Glutamatergic neuron (in vitro differentiated cells): ENCODE measurements at regions not wholly inside any gene's neighbourhood (a gene's known extent, or its start where the extent isn't known, plus 50 kb on each side); places are given as distances from the start of the nearest gene placed in this dataset.

ENCODE experiments used
- DNase-seq: peaks from one replicate; pipeline ENCODE4 v3.0.0; 2022
- H3K27ac Mint-ChIP-seq: one replicate; pipeline ENCODE4 v1.8.0; 2020; ENCODE audit warnings: mild to moderate bottlenecking, mixed read lengths, inconsistent platforms; ENCODE audit not compliant: unreplicated experiment
- H3K27me3 Mint-ChIP-seq: one replicate; pipeline ENCODE4 v1.8.0; 2020; ENCODE audit warnings: mild to moderate bottlenecking, moderate library complexity, mixed read lengths, inconsistent platforms; ENCODE audit not compliant: unreplicated experiment
- H3K36me3 Mint-ChIP-seq: one replicate; pipeline ENCODE4 v1.8.0; 2020; ENCODE audit warnings: mild to moderate bottlenecking, mixed read lengths, inconsistent platforms; ENCODE audit not compliant: unreplicated experiment
- H3K4me1 Mint-ChIP-seq: one replicate; pipeline ENCODE4 v1.8.0; 2020; ENCODE audit warnings: mild to moderate bottlenecking, low read depth, mixed read lengths, inconsistent platforms; ENCODE audit not compliant: unreplicated experiment
- H3K4me3 Mint-ChIP-seq: one replicate; pipeline ENCODE4 v1.8.0; 2020; ENCODE audit warnings: mild to moderate bottlenecking, mixed read lengths, inconsistent platforms; ENCODE audit not compliant: unreplicated experiment
- H3K9me3 Mint-ChIP-seq: one replicate; pipeline ENCODE4 v1.8.0; 2020; ENCODE audit warnings: mild to moderate bottlenecking, moderate library complexity, mixed read lengths, inconsistent platforms; ENCODE audit not compliant: unreplicated experiment
- TF ChIP-seq, protein P1 (sequence below): fragments of 200-600 bp; sonication (generic); IDR thresholded peaks from one replicate; pipeline ENCODE4 v1.5.0; 2021; ENCODE audit not compliant: partially characterized antibody, unreplicated experiment

- TF ChIP-seq, protein P1, sequence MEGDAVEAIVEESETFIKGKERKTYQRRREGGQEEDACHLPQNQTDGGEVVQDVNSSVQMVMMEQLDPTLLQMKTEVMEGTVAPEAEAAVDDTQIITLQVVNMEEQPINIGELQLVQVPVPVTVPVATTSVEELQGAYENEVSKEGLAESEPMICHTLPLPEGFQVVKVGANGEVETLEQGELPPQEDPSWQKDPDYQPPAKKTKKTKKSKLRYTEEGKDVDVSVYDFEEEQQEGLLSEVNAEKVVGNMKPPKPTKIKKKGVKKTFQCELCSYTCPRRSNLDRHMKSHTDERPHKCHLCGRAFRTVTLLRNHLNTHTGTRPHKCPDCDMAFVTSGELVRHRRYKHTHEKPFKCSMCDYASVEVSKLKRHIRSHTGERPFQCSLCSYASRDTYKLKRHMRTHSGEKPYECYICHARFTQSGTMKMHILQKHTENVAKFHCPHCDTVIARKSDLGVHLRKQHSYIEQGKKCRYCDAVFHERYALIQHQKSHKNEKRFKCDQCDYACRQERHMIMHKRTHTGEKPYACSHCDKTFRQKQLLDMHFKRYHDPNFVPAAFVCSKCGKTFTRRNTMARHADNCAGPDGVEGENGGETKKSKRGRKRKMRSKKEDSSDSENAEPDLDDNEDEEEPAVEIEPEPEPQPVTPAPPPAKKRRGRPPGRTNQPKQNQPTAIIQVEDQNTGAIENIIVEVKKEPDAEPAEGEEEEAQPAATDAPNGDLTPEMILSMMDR: no peak
- Mint-ChIP-seq H3K4me3 (no peak overlapping the region), H3K9me3 (peaks cover 5% of the 10 kb centered on the region)
Measured at GRCh38 chr17:65409381-65409780, 152.1 kb downstream of the AXIN2 start.

DNA sequence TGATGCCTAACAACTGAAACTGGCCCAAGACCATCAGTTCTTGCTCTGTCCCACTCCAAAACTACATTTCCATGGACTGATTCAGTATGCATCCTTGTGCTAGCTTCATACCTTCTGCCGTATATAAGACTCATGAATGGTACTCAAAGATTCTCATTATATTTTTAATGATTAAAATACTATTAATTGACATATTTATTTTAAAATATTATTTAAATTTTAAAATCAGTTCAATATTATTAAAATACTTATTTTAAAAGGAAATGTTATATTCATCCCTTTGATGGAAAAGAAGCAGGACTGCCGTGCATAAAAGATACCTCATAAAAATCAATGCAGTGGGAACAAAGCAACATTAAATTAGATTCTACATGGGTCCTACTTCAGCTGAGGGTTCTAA is 153.4 kb downstream of the AXIN2 start:
- Mint-ChIP-seq H3K27ac (no peak overlapping the region), H3K4me3 (no peak overlapping the region), H3K4me1 (peaks cover 5% of the 10 kb centered on the region), H3K36me3 (peaks cover 19% of the 10 kb centered on the region), H3K27me3 (no peaks in the 10 kb centered on the region), H3K9me3 (peaks cover 5% of the 10 kb centered on the region)
- DNase-seq: no peak
- TF ChIP-seq, protein P1: no peak

More at GRCh38 chr17:65409381-65409780, 152.1 kb downstream of the AXIN2 start:
- H3K36me3 Mint-ChIP-seq: peaks cover 19% of the 10 kb centered on the region
- H3K4me1 Mint-ChIP-seq: no peaks in the 10 kb centered on the region
- DNase-seq: no peak
- no peaks in the 10 kb centered on the region for H3K27me3 Mint-ChIP-seq
- H3K27ac Mint-ChIP-seq: no peak overlapping the region

GRCh38 chr17:65407017-65407416 is 154.4 kb downstream of the AXIN2 start:
- no peaks in the 10 kb centered on the region for H3K27me3 Mint-ChIP-seq
- no peak overlapping the region for H3K4me3 Mint-ChIP-seq
- peaks cover 9% of the 10 kb centered on the region for H3K4me1 Mint-ChIP-seq
- TF ChIP-seq, protein P1: no peak
- H3K36me3 Mint-ChIP-seq: peaks cover 11% of the 10 kb centered on the region
- no peak overlapping the region for H3K27ac Mint-ChIP-seq
- DNase-seq: no peak
- H3K9me3 Mint-ChIP-seq: peaks cover 5% of the 10 kb centered on the region

DNA sequence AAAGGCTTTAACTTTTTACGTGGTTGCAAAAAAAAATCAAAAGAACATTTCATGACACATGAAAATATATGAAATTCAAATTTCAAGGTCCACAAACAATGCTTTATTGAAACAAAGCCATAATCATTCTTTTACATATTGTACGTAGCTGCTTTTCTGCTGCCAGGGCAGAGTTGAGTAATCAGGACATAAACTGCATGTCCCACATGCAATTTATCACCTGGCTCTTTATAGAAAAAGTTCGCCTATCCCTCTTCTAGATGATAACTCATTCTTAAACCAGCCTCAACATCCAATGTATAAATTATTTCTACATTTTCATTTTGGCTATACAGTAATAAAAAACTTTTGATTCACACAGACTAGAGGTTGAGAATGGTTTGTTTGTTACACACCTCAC is 154.9 kb downstream of the AXIN2 start:
- peaks cover 5% of the 10 kb centered on the region for H3K9me3 Mint-ChIP-seq
- H3K27ac Mint-ChIP-seq: no peak overlapping the region
- peaks cover 9% of the 10 kb centered on the region for H3K4me1 Mint-ChIP-seq
- peaks cover 11% of the 10 kb centered on the region for H3K36me3 Mint-ChIP-seq
- DNase-seq: no peak
- no peaks in the 10 kb centered on the region for H3K27me3 Mint-ChIP-seq
- no peak overlapping the region for H3K4me3 Mint-ChIP-seq
- TF ChIP-seq, protein P1: no peak

GRCh38 chr17:65405563-65405962 is 155.9 kb downstream of the AXIN2 start:
- H3K27me3 Mint-ChIP-seq: no peaks in the 10 kb centered on the region
- peaks cover 9% of the 10 kb centered on the region for H3K4me1 Mint-ChIP-seq
- H3K9me3 Mint-ChIP-seq: peaks cover 5% of the 10 kb centered on the region
- TF ChIP-seq, protein P1: no peak
- no peak overlapping the region for H3K4me3 Mint-ChIP-seq
- peaks cover 6% of the 10 kb centered on the region for H3K36me3 Mint-ChIP-seq
- H3K27ac Mint-ChIP-seq: no peak overlapping the region
- no peak for DNase-seq
